HG02759 (cell line): ENCODE measurements at regions not wholly inside any gene's neighbourhood (a gene's known extent, or its start where the extent isn't known, plus 50 kb on each side); places are given as distances from the start of the nearest gene placed in this dataset.

ENCODE experiments used
- ATAC-seq: cut with Tn5 transposase; IDR thresholded peaks from one replicate; pipeline ENCODE4 v1.9.1; 2021; ENCODE audit warnings: mild to moderate bottlenecking, moderate library complexity; ENCODE audit not compliant: unreplicated experiment

GRCh38 chr7:155867734-155868400 lies 55.6 kb upstream of the SHH start:
- ATAC-seq: no peak

GRCh38 chr7:155867280-155867679 lies 55.0 kb upstream of the SHH start:
- ATAC-seq: no peak

- ATAC-seq: no peak
Observed at GRCh38 chr7:155865830-155866525, 53.7 kb upstream of the SHH start.

- no peak for ATAC-seq
Observed at GRCh38 chr7:155864991-155865690, 52.9 kb upstream of the SHH start.

GRCh38 chr7:155864271-155864985 lies 52.2 kb upstream of the SHH start:
- ATAC-seq: no peak

GRCh38 chr7:155863721-155864151 lies 51.5 kb upstream of the SHH start:
- no peak for ATAC-seq

GRCh38 chr7:155862123-155862892 lies 50.0 kb upstream of the SHH start:
- no peak for ATAC-seq
